BJ (cell line): ENCODE measurements at regions not wholly inside any gene's neighbourhood (a gene's known extent, or its start where the extent isn't known, plus 50 kb on each side); places are given as distances from the start of the nearest gene placed in this dataset.
A peak's percentile ranks its signal among the peaks of the same experiment; 100 is the strongest.

Source experiments
- CTCF ChIA-PET: fragments of 350-600 bp; formaldehyde crosslinking; extraction: SDS; loops from one replicate; lab custom pipeline; 2021; ENCODE audit warnings: antibody characterized with exemption, inconsistent platforms; lab: Yijun Ruan, JAX
- POLR2A ChIA-PET: fragments of 300-600 bp; sonication (Branson Sonifier 250); formaldehyde crosslinking; extraction: SDS; loops from one replicate; lab custom pipeline; 2021; ENCODE audit warnings: antibody characterized with exemption; lab: Charles Lee
- DNase-seq: peaks from one replicate; pipeline ENCODE4 v3.0.0-alpha.2; 2011; ENCODE audit warnings: low read depth
- H3K27me3 ChIP-seq: 2 replicates; pipeline ENCODE4 v1.6.0; 2011; ENCODE audit warnings: low read length; ENCODE audit not compliant: control insufficient read depth, insufficient read depth
- H3K36me3 ChIP-seq: 2 replicates; pipeline ENCODE4 v1.5.1; 2011; ENCODE audit warnings: low read length; ENCODE audit not compliant: control insufficient read depth, insufficient read depth
- H3K4me3 ChIP-seq: 2 replicates; pipeline ENCODE4 v1.5.1; 2011; ENCODE audit warnings: low read depth, mild to moderate bottlenecking, control low read depth, low read length
- TF ChIP-seq, protein P1 (sequence below): IDR thresholded peaks from 2 replicates; pipeline ENCODE4 v1.5.1; 2011; ENCODE audit warnings: low read depth, mild to moderate bottlenecking, control low read depth, inconsistent platforms, low read length, moderate library complexity; ENCODE audit not compliant: insufficient read depth

DNA sequence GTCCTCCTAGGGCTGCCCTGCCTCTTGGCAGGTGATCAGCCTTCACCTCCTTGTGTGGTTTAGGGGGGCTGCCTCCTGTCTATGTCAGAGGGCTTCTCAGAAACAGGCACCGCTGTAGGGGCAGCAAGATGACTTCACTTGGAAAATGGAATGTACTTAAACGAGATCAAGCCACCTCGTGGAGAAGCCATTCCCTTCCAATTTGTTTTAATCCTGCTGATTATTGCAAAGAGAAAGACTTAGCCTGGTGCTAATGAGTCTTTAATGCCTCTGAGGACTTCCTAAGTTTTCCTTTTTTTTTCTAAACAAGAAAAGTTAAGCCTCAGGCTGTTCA, 62.3 kb upstream of the RFLNA start:
- H3K4me3 ChIP-seq = no peak overlapping the region
- CTCF ChIA-PET = interaction anchor here (1.2 kb wide), 1 partner anchor 35 kb away, joined by 6 read pairs; no protein-coding TSS in a partner anchor

DNA sequence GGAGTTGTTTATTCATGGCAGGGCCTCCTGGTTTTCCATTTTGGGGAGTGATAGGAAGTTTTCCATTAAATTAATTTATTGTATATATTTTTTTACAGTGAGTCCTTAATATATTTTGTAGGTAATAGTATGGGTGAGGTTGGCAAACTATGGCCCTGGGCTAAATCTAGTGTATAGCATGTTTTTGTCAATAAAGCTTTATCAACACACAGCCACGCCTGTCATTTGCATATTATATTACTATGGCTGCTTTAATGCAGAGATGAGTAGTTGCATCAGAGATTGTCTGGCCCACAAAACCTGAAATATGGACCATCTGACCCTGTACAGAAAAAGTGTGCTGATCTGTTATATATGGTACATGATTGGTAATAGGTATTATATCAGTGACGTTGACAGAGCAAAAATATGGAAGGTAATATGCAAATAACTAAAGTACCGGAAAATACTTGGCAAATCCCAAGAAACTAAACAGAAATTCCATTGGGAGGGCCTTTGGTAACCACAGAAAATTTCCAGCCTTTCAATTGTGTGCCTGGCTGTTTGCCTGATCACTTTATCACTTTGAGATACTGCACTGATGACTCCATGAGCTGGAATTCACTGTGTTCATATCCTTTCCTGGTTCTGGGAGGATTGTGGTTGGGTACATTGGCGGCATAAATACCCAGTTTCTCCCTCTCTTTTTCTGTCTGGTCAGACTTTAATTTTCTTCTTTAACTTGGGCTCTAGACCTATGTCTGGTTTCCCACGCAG, 61.7 kb upstream of the RFLNA start:
- ChIA-PET CTCF (interaction anchor here (0.9 kb wide), 1 partner anchor 29 kb away, joined by 3 read pairs; no protein-coding TSS in a partner anchor), POLR2A (interaction anchor here (0.7 kb wide), 1 partner anchor 60 kb away, joined by 4 read pairs; no protein-coding TSS in a partner anchor)
- H3K27me3 ChIP-seq = no peaks in the 10 kb centered on the region
- no peaks in the 10 kb centered on the region for H3K36me3 ChIP-seq
- no peak overlapping the region for H3K4me3 ChIP-seq
- TF ChIP-seq, protein P1, sequence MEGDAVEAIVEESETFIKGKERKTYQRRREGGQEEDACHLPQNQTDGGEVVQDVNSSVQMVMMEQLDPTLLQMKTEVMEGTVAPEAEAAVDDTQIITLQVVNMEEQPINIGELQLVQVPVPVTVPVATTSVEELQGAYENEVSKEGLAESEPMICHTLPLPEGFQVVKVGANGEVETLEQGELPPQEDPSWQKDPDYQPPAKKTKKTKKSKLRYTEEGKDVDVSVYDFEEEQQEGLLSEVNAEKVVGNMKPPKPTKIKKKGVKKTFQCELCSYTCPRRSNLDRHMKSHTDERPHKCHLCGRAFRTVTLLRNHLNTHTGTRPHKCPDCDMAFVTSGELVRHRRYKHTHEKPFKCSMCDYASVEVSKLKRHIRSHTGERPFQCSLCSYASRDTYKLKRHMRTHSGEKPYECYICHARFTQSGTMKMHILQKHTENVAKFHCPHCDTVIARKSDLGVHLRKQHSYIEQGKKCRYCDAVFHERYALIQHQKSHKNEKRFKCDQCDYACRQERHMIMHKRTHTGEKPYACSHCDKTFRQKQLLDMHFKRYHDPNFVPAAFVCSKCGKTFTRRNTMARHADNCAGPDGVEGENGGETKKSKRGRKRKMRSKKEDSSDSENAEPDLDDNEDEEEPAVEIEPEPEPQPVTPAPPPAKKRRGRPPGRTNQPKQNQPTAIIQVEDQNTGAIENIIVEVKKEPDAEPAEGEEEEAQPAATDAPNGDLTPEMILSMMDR = no peak
- DNase-seq = peak; percentile 52

More for the DNA sequence above, 62.3 kb upstream of the RFLNA start:
- POLR2A ChIA-PET = no interaction called here
- TF ChIP-seq, protein P1 = no peak
- H3K27me3 ChIP-seq = no peaks in the 10 kb centered on the region
- H3K36me3 ChIP-seq = no peaks in the 10 kb centered on the region
- DNase-seq = no peak

DNA sequence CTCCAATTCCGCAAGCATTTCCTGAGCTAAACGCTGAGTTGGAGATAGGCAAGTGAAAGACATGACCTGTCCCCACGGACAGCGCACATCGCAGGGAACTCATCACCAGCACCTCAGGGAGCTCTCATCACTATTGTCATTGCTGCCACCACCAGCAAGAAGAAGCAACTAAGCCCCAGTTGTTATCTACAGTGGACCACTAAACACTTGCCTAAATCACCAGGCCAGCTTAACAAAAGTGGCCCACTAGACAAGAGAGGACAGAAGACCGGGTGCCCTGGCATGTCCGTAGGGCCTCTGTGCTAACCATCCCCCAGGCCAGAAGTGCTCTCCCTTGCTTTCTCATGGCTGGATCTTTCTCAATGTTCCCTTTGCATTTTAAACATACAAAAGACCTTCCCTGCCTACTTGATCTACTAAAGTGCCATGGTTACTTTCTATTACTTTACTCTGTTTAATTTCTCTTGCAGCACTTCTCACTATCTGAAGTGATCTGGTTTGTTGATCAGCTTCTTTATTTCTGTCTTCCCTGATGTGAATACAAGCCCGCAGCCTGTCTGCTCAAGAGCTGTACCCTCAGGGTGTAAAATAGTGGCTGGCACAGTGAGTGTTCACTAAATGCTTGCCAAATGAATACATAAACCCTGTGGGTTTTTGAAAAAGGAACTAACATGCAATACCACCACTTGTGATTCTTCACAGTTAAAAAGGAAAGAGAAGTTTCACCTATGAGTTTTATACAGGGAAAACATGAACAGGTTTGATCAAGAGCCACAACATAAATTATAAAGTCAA, 60.9 kb upstream of the RFLNA start:
- TF ChIP-seq, protein P1 = no peak

DNA sequence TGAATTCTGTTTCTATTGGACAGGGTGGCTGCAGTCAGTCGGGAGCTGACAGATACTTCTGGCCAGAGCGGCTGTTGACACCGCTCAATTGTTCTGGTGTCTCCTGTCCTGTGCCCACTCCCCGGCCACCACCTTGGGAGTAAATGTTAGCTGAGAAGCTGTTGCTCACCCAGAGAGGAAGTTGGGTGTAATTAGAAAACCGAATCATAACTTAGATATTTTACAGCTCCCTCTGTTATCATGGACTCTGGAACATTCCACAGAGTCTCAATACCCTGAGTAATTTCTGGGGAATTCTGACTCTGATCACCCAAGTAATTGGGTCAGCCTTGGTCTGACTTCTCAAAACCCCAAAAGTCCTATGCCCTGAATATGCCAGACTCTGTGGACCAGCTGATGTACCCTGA, 58.3 kb upstream of the RFLNA start:
- peak; percentile 38 for DNase-seq
- CTCF ChIA-PET = interaction anchor here (1.2 kb wide), 1 partner anchor 535 kb away, joined by 3 read pairs; no protein-coding TSS in a partner anchor

More for the DNA sequence above, 60.9 kb upstream of the RFLNA start:
- no peak for DNase-seq
- Histone ChIP-seq H3K4me3 (no peak overlapping the region), H3K27me3 (no peaks in the 10 kb centered on the region), H3K36me3 (no peaks in the 10 kb centered on the region)
- ChIA-PET CTCF (interaction anchor here (0.9 kb wide), 1 partner anchor 29 kb away, joined by 3 read pairs; no protein-coding TSS in a partner anchor), POLR2A (interaction anchor here (0.7 kb wide), 1 partner anchor 61 kb away, joined by 4 read pairs; no protein-coding TSS in a partner anchor)

More for the DNA sequence above, 58.3 kb upstream of the RFLNA start:
- Histone ChIP-seq H3K36me3 (no peaks in the 10 kb centered on the region), H3K4me3 (no peak overlapping the region), H3K27me3 (no peaks in the 10 kb centered on the region)
- TF ChIP-seq, protein P1 = no peak
- POLR2A ChIA-PET = no interaction called here
